ENCODE measurements at regions not wholly inside any gene's neighbourhood (a gene's known extent, or its start where the extent isn't known, plus 50 kb on each side); places are given as distances from the start of the nearest gene placed in this dataset.

DNA sequence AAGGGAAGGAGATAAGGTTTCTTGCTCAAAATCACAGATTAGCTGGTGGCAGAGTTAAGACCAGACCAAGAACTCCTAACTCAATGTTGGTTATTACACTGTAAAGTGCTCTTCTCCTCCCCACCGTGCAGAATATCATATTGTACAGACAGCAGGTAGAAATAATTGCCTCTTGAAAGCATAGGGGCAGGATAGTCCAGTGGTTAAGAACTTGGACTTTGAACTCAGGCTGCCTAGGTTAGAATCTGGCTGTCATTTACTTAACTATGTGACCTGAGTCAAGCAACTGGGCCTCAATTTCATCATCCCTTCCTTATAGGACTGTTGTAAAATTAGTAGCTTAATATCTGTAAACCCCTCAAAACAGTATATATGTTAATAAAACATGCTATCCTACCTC, 114.9 kb upstream of the HIVEP3 start:
- no peak for DNase-seq

DNA sequence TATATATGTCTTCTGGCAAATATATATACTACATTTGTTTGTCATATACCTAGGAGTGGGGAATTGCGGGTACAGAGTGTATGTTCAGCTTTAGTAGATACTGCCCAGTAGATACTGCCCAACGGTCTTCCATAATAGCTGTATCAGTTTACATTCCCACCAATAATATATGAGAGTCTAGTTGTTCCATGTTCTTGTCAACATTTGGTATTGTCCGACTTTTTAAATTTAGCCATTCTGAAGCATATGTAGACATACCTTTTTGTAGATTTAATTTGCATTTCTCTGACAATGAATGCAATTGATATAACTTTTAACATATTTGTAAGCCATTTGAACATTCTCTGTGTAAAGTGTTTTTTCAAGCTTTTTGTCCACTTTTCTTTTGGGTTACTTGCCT, 99.0 kb upstream of the HIVEP3 start:
- no peak for DNase-seq

DNA sequence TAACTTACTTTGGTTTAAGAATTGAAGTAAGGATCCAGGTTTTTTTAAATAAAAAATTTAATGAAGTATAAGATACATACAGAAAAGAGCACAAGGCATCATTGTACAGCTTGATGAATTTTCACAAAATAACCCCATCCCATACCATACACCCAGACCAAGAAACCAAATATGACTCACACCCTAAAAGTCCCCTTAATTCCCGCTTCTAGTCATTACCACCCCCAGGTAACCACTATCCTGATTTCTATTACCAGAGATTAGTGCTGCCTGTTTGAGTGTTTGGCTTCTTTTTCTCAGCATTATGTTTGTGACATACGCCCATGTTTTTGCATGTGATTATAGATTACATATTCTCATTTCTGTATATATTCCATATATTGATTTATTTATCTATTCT, 98.5 kb upstream of the HIVEP3 start:
- DNase-seq, result no peak

DNA sequence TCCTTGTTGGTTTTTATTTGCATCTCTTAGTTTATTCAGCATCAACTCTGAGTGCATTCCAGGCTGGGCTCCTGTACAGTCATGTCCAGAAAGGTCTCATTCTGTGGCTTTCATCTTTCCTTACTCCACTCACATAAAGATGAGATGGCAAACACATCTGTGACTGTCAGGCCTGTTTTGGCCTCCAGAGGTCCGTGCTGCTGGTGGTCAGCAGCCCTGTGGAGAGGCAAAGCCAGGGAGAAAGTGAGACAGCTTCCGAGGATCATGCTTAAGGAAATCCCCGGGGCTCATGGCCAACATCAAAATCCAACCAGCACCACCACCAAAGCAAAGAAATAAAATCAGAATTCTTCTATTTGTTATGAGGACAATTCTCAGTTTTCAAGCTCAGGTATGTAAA, 96.1 kb upstream of the HIVEP3 start:
- no peak for DNase-seq

DNA sequence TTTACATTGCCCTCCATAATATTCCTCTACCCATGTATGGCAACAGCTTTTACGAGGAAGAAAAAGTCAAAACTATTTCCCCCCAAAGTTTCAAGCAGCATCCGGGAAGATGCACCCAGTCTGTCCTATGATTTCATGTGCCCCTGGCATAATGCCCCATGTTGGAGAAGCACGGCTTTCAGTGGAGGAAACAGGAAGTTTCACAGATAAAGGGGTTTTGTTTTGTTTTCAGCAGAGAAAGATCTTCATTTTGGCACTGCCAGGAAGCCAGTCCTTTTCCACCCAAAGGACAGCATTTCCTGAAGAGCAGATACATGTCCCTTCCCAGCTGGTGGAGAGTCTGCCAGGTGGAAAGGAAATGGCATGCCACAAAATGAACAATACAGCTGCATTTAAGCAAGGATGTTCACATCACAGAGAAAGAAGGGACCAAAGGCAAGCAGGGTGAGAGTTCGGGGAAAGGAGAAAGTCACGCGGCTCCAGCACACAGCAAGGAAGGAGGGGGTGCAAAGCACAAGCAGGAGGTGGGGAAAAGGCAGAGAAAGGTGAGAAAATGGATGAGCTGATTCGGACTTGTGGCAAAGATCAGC, 95.3 kb upstream of the HIVEP3 start:
- DNase-seq, result no peak

DNA sequence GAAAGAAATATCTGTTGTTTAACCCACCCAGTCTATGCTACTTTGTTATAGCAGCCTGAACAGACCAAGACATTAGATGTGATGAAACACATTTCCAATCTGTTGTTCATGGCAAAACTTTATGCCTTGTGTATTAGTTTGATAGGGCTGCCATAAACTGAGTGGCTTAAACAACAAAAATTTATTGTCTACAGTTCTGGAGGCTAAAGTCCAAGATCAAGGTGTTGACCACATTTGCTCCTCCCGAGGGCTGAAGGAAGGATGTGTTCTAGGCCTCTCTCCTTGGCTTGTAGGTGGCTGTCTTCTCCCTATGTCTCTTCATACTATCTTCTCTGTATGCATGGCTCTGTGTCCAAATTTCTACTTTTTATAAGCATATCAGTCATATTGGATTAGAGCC, 94.1 kb upstream of the HIVEP3 start:
- no peak for DNase-seq

DNA sequence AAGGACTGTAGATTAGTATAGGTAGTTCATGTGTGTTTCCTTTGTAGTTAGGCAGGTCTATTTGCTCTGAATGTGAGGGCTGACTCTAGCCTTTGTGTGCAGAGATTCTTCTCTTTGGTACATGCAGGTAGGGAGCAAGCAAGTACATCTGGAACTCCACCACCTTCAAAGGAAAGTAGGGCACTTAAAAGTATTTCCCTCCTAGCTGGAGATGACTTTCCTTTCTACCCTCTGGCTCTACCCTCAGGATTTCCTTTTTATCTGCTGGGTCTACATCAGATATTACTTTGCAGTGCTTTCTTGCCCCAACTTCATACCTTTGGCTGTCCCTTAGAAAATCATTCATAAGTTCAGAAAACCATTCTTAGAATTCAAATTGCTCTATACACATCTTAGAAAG, 91.7 kb upstream of the HIVEP3 start:
- no peak for DNase-seq

DNA sequence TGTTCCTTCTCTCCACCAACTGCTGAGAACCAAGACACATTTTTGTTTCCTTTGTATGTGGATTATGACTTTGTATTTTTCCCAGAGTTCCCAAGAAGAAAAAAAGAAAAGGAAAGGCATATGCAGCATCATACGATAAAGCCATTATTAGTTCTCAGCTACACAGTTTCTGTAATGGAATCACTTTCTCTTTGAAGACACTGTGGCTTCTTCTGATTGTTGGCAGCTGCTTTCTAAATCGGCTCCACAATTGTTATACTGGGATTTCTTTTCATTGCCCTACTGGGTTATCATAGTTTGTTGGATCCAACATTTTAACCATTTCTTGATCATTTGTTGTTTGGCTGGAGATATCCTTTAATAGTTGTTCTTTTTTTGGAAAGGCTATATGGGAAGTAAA, 89.5 kb upstream of the HIVEP3 start:
- no peak for DNase-seq

DNA sequence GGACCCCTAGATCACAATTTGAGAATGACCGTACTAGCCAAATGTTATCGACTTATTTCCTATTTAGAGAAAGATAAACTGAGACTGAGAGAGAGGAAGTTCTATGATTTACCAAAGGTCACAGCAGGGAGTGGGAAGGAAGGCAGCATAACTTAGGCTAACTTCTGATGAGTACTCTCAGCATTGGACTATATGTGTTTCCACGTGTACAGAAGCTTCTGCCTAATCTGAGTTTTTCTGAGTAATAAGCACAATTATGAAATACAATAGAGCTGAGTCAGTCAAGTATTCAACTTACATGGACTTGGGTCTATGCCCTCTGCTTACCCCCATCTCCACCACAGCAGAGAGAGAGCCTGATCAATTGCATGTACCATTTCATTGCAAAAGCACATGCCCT, 88.1 kb upstream of the HIVEP3 start:
- no peak for DNase-seq

DNA sequence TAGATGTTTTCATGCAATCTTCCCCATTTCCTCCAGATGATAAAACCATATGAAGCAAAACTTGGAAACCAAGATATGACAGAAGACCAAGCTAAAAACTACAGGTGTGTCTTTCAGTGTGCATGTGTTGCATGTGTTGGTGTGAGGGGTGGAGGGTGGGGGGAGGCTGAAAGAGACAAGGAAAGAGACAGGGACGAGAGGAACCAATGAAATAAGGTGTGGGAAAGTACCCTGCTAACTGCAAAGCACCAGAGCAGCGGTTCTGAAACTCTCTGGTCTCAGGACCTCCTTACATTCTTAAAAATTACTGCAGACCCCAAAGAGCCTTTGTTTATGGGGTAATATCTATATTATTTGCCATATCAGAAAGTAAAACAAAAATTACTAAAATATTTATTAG, 87.4 kb upstream of the HIVEP3 start:
- no peak for DNase-seq

DNA sequence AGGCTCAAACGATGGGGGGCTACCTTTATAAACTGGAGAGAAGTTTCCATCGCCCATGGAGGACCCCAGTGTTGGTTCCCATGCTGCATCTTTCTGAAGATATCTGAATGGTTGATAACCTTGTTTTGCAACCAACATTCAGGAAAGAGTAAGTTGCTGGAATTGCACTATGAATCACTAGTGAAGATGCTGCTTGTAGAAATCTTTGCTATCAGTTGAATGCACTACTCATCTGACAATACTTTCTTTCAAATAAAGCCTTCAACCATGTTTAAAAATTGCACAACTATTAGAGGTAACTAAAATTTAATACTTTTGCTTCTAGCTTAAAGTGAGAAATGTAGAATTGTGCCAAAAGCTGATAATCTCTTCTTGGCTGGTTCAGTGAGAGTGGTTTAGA, 86.8 kb upstream of the HIVEP3 start:
- no peak for DNase-seq

DNA sequence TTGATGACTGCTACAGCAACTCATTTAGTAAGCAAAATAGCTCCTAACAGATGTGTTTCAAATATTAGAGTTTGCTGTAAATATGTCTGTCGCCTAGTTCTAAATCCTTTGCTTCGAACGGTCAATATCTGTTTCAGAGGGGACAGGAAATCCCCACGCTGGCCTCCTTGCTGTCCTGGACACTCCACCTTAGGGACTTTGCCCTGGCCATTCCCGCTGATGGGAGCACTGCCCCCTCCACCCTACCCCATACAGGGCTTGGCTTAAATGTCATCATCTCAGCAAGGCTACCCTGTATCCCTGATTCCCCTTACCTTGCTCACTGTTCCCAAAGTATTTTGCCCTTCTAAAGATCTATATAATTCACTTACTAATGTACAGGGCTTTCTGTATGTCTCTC, 86.1 kb upstream of the HIVEP3 start:
- DNase-seq, result no peak

DNA sequence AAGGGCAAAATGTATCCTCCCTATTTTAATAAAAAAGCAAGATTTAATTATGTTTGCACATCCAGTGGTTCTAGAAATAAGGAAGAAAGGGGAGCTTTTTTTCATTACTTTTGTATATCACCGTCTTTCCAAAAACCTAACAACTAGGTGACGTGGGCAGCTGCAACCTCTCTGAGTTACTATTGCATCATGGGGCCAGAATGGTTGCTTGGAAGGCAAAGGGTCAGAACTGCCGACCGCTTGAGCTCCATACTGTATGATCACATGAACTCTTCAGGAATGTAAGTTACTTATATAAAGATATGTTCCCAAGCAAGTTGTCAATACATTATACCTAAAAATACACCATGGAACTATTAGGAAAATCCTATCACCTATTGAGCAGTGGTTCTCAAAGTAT, 85.6 kb upstream of the HIVEP3 start:
- no peak for DNase-seq

DNA sequence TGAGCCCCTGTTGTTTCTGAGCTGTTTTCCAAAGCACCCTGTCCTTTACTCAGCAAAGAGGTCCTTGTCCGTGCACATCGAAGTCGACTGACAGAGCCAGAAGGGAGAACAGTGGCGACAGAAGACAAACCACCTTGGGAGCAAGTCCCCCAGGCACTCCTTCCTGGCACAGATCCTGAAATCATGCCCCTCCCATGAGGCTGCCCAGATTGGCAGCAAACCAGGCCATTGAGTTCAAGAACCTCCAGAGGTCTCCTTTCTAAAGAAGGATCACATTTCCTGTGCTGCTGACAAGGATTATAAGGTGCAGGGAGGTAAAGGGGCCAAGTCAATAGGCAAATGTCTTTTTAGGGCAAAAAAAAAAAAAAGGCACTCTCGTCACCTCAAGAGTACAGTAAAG, 84.7 kb upstream of the HIVEP3 start:
- DNase-seq, result no peak

DNA sequence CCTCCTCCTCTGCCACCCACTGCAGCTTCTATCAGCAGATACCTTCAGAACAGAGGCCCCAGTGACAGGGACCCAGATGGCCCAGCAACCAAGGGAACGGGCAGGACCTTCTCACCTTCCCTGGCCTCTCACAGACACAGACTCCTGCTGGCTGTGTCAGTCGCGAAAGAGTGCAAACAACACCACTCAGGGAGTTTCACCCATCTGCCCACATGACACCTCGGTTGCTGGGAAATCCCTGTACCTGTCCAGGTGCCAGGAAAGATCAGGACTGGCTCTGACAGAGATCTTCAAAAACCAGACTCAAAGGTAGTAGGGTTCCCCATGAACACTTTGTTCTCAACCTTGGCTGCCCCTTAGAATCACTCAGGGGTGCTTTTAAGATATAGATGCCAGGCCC, 83.5 kb upstream of the HIVEP3 start:
- DNase-seq, result no peak

DNA sequence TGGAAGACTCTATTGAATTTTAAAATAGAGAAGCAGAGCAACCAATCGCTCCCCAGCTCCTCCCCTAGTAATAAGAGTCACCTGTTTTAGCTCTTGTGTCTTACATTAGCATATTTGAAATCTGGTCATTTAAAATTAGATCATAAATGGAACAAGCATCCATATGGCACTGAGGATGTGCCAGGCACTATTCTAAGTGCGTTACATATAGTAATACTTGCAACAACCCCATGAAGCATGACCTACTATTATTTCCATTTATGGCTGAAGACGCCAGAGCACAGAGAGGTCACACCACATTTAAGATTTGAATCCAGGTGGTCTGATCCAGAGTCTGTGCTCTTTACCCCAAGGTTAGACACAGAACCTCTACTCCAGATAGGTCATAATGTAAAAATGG, 82.0 kb upstream of the HIVEP3 start:
- no peak for DNase-seq

DNA sequence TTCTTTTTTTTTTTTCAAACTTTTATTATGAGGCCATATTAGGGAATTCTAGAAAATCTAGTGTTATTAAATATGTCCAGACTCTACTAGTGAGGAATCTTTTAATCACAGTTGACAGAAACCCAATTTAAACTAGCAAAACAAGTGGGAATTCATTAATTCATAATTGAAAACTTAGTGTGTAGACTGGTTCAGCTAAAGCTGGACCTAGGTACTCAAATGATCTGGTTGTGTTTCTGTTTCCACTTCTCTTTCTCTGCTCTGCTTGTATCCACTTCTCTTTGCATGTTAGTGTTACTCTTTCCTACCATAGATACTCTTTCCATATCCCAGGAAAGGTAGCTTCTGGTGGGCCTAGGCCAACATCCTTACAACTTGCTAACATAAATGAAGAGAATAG, 81.2 kb upstream of the HIVEP3 start:
- DNase-seq, result no peak

DNA sequence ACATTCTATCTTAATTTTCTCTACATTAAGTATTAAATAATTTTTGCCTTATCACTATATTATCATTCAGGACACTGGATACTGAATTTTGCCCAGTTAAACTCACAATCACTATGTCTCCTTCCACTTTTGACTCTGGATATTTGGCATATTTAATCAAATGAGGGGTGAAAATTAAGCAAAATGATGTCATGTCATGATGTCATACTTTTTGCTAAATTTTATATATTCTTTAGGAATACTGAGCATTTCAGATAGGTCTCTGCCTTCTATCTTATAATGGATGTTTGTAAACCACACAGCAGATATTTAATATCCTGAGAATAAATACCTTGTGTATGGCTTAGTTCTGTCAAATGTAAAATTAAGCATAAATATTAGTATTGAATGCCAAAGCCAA, 79.5 kb upstream of the HIVEP3 start:
- DNase-seq, result no peak

DNA sequence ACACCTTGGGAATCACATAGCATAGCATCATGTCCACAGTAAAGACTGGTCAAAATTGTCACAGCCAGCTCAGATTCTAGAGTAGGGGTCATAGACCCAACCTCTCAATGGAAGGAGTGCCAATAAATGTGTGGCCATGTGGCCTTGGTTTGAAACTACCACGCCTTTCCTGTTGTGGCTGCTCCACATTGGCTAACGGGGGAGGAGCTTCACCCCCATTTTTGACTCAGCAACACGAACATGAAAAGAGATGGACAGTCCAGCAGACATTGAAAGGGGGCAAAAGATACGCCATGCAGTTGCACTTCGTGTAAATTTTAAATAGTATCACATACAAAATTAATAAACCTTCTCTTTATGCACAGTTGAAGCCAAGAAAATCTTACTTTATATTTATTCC, 78.4 kb upstream of the HIVEP3 start:
- no peak for DNase-seq

DNA sequence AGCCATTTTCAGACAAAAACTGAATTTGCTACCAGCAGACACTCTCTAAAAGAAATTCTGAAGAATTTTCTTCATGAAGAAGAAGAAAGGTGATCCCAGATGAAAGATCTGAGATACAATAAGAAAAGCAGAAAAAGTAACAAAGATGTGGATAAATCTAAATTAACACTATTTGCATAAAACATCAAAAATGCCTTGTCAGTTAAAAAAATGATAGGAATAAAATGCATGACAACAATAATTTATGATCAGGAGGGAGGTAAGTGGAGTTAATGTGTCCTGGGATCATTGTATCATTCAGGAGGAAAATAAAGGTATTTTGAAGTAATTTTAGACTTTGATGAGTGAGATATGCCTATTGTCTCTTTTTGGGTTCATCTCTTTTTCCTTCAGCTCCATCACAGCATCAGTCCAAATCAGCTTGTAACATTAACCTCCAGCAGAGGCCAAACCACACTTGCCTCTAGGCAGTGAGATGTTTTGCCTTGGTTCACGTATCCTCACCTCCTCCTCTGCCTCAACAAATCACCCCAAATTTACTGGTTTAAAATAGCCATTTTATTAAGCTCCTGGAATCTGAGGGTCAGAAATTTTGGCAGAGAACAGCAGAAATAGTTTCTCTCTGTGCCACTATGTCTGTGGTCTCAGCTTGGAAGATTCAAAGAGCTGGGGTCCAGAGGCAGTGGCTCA, 76.9 kb upstream of the HIVEP3 start:
- no peak for DNase-seq

DNA sequence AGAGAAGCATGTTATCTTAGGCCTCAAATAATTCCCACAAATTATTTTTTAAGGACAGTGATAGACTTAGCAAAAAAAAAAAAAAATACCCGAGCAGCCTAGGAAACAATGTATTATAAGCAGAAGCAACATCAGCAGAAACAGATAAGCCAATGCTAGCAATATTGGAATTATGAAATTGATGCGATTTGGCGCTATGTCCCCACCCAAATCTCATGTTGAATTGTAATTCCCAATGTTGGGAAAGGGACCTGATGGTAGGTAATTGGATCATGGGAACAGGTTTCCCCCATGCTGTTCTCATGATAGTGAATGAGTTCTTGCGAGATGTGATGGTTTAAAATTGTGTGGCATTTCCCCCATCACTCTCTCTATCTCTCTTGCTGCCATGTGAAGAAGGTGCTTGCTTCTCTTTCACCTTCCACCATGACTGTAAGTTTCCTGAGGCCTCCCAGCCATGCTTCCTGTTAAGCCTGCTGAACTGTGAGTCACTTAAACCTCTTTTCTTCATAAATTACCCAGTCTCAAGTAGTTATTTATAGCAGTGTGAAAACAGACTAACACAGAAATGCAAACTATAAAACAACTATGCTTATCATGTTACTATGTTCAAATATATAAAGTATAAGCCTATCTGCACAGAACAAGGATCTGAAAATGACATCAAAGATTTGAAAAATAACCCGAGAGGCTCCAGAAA, 75.6 kb upstream of the HIVEP3 start:
- no peak for DNase-seq

DNA sequence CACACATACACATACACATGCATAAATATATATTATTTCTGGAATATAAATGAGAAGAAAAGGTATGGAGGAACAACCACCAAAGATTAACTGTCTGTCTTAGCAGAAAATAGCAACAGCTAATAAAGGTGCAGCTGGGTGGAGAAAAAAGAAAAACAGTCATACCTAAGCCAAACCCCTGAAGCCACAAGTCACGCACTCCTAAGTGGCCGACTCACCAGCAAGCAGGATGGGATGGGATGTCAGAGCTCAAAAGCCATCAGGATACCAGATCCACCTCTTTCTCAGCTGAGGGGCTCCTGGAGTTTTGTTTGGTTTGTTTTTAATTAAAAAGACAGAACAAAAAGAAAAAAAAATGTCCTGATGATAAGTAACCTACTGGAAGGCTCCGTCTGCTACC, 64.7 kb upstream of the HIVEP3 start:
- no peak for DNase-seq

DNA sequence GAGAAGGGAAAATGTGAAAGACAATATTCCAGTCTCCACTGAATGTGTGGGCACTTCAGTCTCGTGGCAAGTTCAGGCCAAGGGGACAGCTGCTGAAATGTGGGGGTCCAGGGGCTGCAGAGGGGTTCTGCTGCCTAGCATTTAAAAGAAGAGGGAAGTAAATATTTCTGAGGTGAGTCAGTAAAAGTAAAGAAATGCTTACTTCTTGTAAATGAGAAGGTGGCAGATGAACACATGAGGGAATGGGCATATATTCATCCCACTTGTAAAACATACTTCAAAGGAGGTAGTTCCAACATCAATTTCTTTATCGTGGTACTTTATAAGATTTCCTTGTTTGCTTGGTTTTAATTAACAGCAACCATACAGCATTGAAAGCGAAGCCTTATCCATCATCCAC, 63.1 kb upstream of the HIVEP3 start:
- no peak for DNase-seq

DNA sequence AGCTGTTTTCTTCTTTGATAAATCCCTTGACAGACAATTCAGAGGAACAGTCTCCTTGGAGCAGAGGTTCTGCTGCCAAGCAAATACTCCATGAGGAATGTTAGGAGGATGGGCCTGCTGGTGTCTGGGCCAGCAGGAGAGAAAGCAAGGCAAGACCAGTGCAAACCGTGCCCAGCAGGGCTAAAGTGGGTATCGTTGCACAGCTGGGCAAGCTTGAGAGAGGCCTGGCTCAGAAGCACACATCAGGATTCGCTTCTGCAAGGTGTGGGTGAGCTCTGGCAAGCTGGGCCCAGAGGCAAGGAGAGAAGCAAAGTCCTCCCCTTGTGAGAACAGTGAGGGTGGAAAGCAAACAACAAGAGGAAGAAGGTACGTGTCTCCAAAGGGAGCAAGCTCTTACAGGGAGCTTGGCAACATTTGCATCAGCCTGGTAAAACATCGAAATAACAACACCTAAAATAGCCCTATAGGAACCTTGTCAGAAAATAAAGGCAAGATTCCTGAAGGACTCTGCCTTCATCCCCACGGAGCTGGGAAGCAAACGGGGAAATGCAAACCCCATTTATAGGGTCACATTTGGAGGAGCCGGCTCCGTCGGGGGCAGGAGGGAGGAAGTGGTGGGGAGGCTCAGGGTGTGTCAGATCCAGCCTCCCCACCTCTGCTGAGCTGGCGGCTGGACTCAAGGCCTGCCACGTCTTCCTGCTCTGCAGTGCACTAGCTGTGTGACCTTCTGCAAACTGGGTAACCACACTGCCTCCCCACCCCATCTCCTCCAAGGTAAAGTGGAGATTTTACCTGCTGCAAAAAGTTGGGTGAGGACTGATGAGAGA, 62.3 kb upstream of the HIVEP3 start:
- DNase-seq, result no peak

Data from activated naive CD4-positive, alpha-beta T cell treated with anti-CD3 and anti-CD28 coated beads, Interleukin-2, amount 50 U/mL, for 16 hours (primary cell).